Tibial nerve (tissue), 3 donors: ENCODE measurements at regions not wholly inside any gene's neighbourhood (a gene's known extent, or its start where the extent isn't known, plus 50 kb on each side); places are given as distances from the start of the nearest gene placed in this dataset.
"Not testable (repeated sequence)": the region's sequence is repeated elsewhere in the genome, so short reads cannot be mapped to it uniquely, and the experiment has no call there.

Source experiments
- POLR2A ChIP-seq, 2 donors: fragments of 450-650 bp; IDR thresholded peaks; one replicate each; pipeline ENCODE4 v1.6.1; 2017; ENCODE audit warnings: antibody characterized with exemption in 2 of 2, mild to moderate bottlenecking in 2 of 2, moderate library complexity in 2 of 2
- TF ChIP-seq, protein P1 (sequence below), 5 experiments: fragments of 200-600 bp in 3 of 5; fragments of 450-650 bp in 2 of 5; sonication (generic) in 3 of 5; IDR thresholded peaks; one replicate each; pipeline ENCODE4 v1.5.1; 2016 to 2019; ENCODE audit warnings: antibody characterized with exemption in 5 of 5, mild to moderate bottlenecking in 3 of 5, moderate library complexity in 2 of 5

DNA sequence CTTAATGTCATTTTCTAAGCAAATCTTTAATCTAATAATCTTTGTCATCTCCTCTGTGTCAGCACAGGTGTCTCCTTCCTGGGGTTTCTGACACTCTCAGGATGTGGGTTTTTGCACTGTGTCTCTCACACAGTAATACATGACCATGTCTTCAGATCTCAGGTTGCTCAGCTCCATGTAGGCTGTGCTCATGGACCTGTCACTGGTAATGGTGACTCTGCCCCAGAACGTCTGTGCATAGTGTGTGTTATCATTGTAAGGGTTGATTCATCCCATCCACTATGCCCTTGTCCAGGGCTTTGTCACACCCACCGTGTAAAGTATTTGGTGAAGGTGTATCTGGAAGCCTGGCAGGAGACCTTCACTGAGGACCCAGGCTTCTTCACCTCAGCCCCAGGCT lies 506.1 kb downstream of the TP53TG3F start:
- TF ChIP-seq, protein P1, sequence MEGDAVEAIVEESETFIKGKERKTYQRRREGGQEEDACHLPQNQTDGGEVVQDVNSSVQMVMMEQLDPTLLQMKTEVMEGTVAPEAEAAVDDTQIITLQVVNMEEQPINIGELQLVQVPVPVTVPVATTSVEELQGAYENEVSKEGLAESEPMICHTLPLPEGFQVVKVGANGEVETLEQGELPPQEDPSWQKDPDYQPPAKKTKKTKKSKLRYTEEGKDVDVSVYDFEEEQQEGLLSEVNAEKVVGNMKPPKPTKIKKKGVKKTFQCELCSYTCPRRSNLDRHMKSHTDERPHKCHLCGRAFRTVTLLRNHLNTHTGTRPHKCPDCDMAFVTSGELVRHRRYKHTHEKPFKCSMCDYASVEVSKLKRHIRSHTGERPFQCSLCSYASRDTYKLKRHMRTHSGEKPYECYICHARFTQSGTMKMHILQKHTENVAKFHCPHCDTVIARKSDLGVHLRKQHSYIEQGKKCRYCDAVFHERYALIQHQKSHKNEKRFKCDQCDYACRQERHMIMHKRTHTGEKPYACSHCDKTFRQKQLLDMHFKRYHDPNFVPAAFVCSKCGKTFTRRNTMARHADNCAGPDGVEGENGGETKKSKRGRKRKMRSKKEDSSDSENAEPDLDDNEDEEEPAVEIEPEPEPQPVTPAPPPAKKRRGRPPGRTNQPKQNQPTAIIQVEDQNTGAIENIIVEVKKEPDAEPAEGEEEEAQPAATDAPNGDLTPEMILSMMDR (IDR thresholded peaks at IDR 0.05): not testable (repeated sequence)
- TF ChIP-seq POLR2A (IDR thresholded peaks at IDR 0.05): not testable (repeated sequence)
